Skeletal muscle tissue (tissue), 3 donors: ENCODE measurements at regions not wholly inside any gene's neighbourhood (a gene's known extent, or its start where the extent isn't known, plus 50 kb on each side); places are given as distances from the start of the nearest gene placed in this dataset.

Experiments used
- H3K27ac ChIP-seq: one replicate; pipeline ENCODE4 v1.7.0; 2013; ENCODE audit warnings: mild to moderate bottlenecking, low read depth, low read length, inconsistent platforms
- H3K27me3 ChIP-seq, 3 donors: one replicate each; pipeline ENCODE4 v1.7.0; 2013; ENCODE audit warnings: low read length in 3 of 3; ENCODE audit not compliant: control insufficient read depth in 3 of 3, insufficient read depth in 3 of 3
- H3K36me3 ChIP-seq, 3 donors: one replicate each; pipeline ENCODE4 v1.7.0; 2013; ENCODE audit warnings: low read length in 3 of 3; ENCODE audit not compliant: control insufficient read depth in 3 of 3, insufficient read depth in 3 of 3
- H3K4me1 ChIP-seq, 3 donors: one replicate each; pipeline ENCODE4 v1.7.0; 2013; ENCODE audit warnings: low read length in 3 of 3, mild to moderate bottlenecking in 3 of 3; ENCODE audit not compliant: control insufficient read depth in 3 of 3, insufficient read depth in 3 of 3
- H3K4me3 ChIP-seq, 3 donors: one replicate each; pipeline ENCODE4 v1.7.0; 2013; ENCODE audit warnings: low read length in 3 of 3
- H3K9ac ChIP-seq, 3 donors: one replicate each; pipeline ENCODE4 v1.7.0; 2013; ENCODE audit warnings: low read length in 3 of 3, mild to moderate bottlenecking in 3 of 3, moderate library complexity in 2 of 3, low read depth in 1 of 3
- H3K9me3 ChIP-seq, 3 donors: one replicate each; pipeline ENCODE4 v1.7.0; 2013; ENCODE audit warnings: low read length in 3 of 3; ENCODE audit not compliant: control insufficient read depth in 3 of 3
- donor health status: Osteomylitis.

- H3K9me3 ChIP-seq, result no peaks in the 10 kb centered on the region
- no peaks in the 10 kb centered on the region for H3K4me1 ChIP-seq
- no peak overlapping the region for H3K9ac ChIP-seq
- H3K27me3 ChIP-seq, result no peaks in the 10 kb centered on the region
- no peak overlapping the region for H3K4me3 ChIP-seq
- no peak overlapping the region for H3K27ac ChIP-seq
- no peaks in the 10 kb centered on the region for H3K36me3 ChIP-seq
These were observed 274.8 kb upstream of the ST6GAL2 start for GRCh38 chr2:107160640-107161239.

GRCh38 chr2:107168141-107168540 is 282.2 kb upstream of the ST6GAL2 start:
- H3K4me1 ChIP-seq, result no peaks in the 10 kb centered on the region
- no peak overlapping the region for H3K4me3 ChIP-seq
- H3K9me3 ChIP-seq, result no peaks in the 10 kb centered on the region
- H3K36me3 ChIP-seq, result no peaks in the 10 kb centered on the region
- no peak overlapping the region for H3K27ac ChIP-seq
- no peaks in the 10 kb centered on the region for H3K27me3 ChIP-seq
- no peak overlapping the region for H3K9ac ChIP-seq

- Histone ChIP-seq H3K4me3 (no peak overlapping the region), H3K27ac (no peak overlapping the region), H3K9me3 (no peaks in the 10 kb centered on the region), H3K36me3 (no peaks in the 10 kb centered on the region), H3K27me3 (no peaks in the 10 kb centered on the region), H3K9ac (no peak overlapping the region), H3K4me1 (no peaks in the 10 kb centered on the region)
These were observed 288.2 kb upstream of the ST6GAL2 start for GRCh38 chr2:107174171-107174570.

GRCh38 chr2:107182981-107183380 is 297.0 kb upstream of the ST6GAL2 start:
- no peak overlapping the region for H3K9ac ChIP-seq
- H3K4me1 ChIP-seq, result no peaks in the 10 kb centered on the region

GRCh38 chr2:107187870-107188269 is 301.9 kb upstream of the ST6GAL2 start:
- Histone ChIP-seq H3K4me1 (no peaks in the 10 kb centered on the region), H3K9ac (no peak overlapping the region), H3K36me3 (no peaks in the 10 kb centered on the region), H3K27ac (no peak overlapping the region), H3K27me3 (no peaks in the 10 kb centered on the region), H3K9me3 (no peaks in the 10 kb centered on the region), H3K4me3 (no peak overlapping the region)

More at GRCh38 chr2:107182981-107183380, 297.0 kb upstream of the ST6GAL2 start:
- Histone ChIP-seq H3K36me3 (no peaks in the 10 kb centered on the region), H3K4me3 (no peak overlapping the region), H3K9me3 (no peaks in the 10 kb centered on the region), H3K27ac (no peak overlapping the region), H3K27me3 (no peaks in the 10 kb centered on the region)

- Histone ChIP-seq H3K4me3 (no peak overlapping the region), H3K4me1 (no peaks in the 10 kb centered on the region), H3K27ac (no peak overlapping the region), H3K9me3 (no peaks in the 10 kb centered on the region), H3K36me3 (no peaks in the 10 kb centered on the region), H3K27me3 (no peaks in the 10 kb centered on the region), H3K9ac (no peak overlapping the region)
These were observed 309.7 kb upstream of the ST6GAL2 start for GRCh38 chr2:107195631-107196030.

GRCh38 chr2:107197594-107198294 is 311.8 kb upstream of the ST6GAL2 start:
- H3K27me3 ChIP-seq, result no peaks in the 10 kb centered on the region
- H3K27ac ChIP-seq, result no peak overlapping the region
- no peak overlapping the region for H3K9ac ChIP-seq
- no peaks in the 10 kb centered on the region for H3K36me3 ChIP-seq
- no peaks in the 10 kb centered on the region for H3K9me3 ChIP-seq
- no peak overlapping the region for H3K4me3 ChIP-seq
- H3K4me1 ChIP-seq, result no peaks in the 10 kb centered on the region

- Histone ChIP-seq H3K36me3 (no peaks in the 10 kb centered on the region), H3K9me3 (no peaks in the 10 kb centered on the region), H3K27ac (no peak overlapping the region), H3K4me1 (no peaks in the 10 kb centered on the region), H3K9ac (no peak overlapping the region), H3K27me3 (peaks cover 0 to 4% (median 0%) of the 10 kb centered on the region in 3 donors), H3K4me3 (no peak overlapping the region)
These were observed 317.1 kb upstream of the ST6GAL2 start for GRCh38 chr2:107202962-107203591.

- Histone ChIP-seq H3K27me3 (no peaks in the 10 kb centered on the region), H3K36me3 (no peaks in the 10 kb centered on the region), H3K27ac (no peak overlapping the region), H3K4me3 (no peak overlapping the region), H3K9me3 (no peaks in the 10 kb centered on the region), H3K9ac (no peak overlapping the region), H3K4me1 (no peaks in the 10 kb centered on the region)
These were observed 329.7 kb upstream of the ST6GAL2 start for GRCh38 chr2:107215401-107216350.
